A673 (cell line): ENCODE measurements at regions not wholly inside any gene's neighbourhood (a gene's known extent, or its start where the extent isn't known, plus 50 kb on each side); places are given as distances from the start of the nearest gene placed in this dataset.

Experiments used
- BruUV-seq: library from RNA; stranded (reverse); fragments of 400-500 nt; replicated peaks from 2 replicates; lab custom pipeline; 2021; lab: Mats Ljungman, UMichigan
- CTCF ChIA-PET: fragments of 300-600 bp; sonication (Branson Sonifier 250); formaldehyde crosslinking; loops from one replicate; lab custom pipeline; 2022; ENCODE audit warnings: antibody characterized with exemption; lab: Charles Lee
- POLR2A ChIA-PET: fragments of 300-600 bp; sonication (Branson Sonifier 250); formaldehyde crosslinking; loops from one replicate; lab custom pipeline; 2022; ENCODE audit warnings: antibody characterized with exemption; ENCODE audit not compliant: low non-redundant PET; lab: Charles Lee
- DNase-seq: peaks from one replicate; pipeline ENCODE4 v3.0.0-alpha.2; 2015; ENCODE audit warnings: low spot score
- H3K27ac ChIP-seq: fragments of 200-600 bp; sonication (generic); 2 replicates; pipeline ENCODE4 v1.5.1; 2016; ENCODE audit warnings: mixed run types, low read depth, mild to moderate bottlenecking, mixed read lengths, antibody characterized with exemption, low read length; ENCODE audit not compliant: poor library complexity, severe bottlenecking
- H3K27me3 ChIP-seq: fragments of 200-600 bp; sonication (generic); replicated peaks from 2 replicates; pipeline ENCODE4 v1.6.1; 2017; ENCODE audit warnings: mixed run types, low read depth, mild to moderate bottlenecking, mixed read lengths, antibody characterized with exemption, low read length; ENCODE audit not compliant: insufficient read depth, poor library complexity
- H3K36me3 ChIP-seq: fragments of 200-600 bp; sonication (generic); 2 replicates; pipeline ENCODE4 v1.6.1; 2016; ENCODE audit warnings: mixed run types, mild to moderate bottlenecking, mixed read lengths, antibody characterized with exemption, low read length; ENCODE audit not compliant: insufficient read depth, poor library complexity, severe bottlenecking
- H3K4me1 ChIP-seq: fragments of 200-600 bp; sonication (generic); 2 replicates; pipeline ENCODE4 v1.6.1; 2017; ENCODE audit warnings: mixed run types, mild to moderate bottlenecking, mixed read lengths, antibody characterized with exemption, low read length; ENCODE audit not compliant: insufficient read depth, poor library complexity, severe bottlenecking
- H3K4me3 ChIP-seq: fragments of 200-600 bp; sonication (generic); 2 replicates; pipeline ENCODE4 v1.5.1; 2016; ENCODE audit warnings: low read depth, mixed run types, mild to moderate bottlenecking, mixed read lengths, low read length; ENCODE audit not compliant: poor library complexity, severe bottlenecking
- H3K9me3 ChIP-seq: fragments of 200-600 bp; sonication (generic); 2 replicates; pipeline ENCODE4 v1.6.1; 2016; ENCODE audit warnings: mixed run types, low read depth, mild to moderate bottlenecking, mixed read lengths, antibody characterized with exemption, low read length; ENCODE audit not compliant: poor library complexity, severe bottlenecking
- EZH2 ChIP-seq: fragments of 200-600 bp; sonication (generic); IDR thresholded peaks from 2 replicates; pipeline ENCODE4 v1.6.1; 2017; ENCODE audit warnings: borderline replicate concordance, low read depth, mild to moderate bottlenecking, mixed read lengths, antibody characterized with exemption, low read length; ENCODE audit not compliant: poor library complexity, severe bottlenecking
- intact Hi-C: fragments of 100-400 bp; cut with micrococcal nuclease; formaldehyde crosslinking; loops from one replicate; pipeline ENCODE4 v1.10.0; 2022; ENCODE audit not compliant: unreplicated experiment
- TF ChIP-seq, protein P1 (sequence below): fragments of 300-800, 200-600 bp; sonication (generic); conservative IDR thresholded peaks from 2 replicates; pipeline ENCODE4 v1.5.1; 2017; ENCODE audit warnings: low read depth, mild to moderate bottlenecking, antibody characterized with exemption, low read length, moderate library complexity, mixed read lengths

DNA sequence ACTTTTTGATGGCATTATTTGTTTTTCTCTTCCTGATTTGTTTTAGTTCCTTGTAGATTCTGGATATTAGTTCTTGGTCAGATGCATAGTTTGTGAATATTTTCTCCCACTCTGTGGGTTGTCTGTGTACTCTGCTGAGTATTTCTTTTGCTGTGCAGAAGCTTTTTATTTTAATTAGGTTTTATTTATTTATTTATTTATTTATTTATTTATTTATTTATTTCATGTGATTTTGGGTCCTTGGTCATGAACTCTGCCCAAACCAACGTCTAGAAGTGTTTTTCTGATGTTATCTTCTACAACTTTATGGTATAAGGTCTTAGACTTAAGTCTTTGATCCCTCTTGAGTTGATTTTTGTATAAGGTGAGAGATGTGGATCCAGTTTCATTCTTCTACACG, 292.2 kb downstream of the CDH7 start:
- H3K27ac ChIP-seq: no peak overlapping the region
- H3K4me1 ChIP-seq: no peaks in the 10 kb centered on the region
- ChIA-PET CTCF (no interaction called here), POLR2A (no interaction called here)
- TF ChIP-seq EZH2: no peak
- TF ChIP-seq, protein P1, sequence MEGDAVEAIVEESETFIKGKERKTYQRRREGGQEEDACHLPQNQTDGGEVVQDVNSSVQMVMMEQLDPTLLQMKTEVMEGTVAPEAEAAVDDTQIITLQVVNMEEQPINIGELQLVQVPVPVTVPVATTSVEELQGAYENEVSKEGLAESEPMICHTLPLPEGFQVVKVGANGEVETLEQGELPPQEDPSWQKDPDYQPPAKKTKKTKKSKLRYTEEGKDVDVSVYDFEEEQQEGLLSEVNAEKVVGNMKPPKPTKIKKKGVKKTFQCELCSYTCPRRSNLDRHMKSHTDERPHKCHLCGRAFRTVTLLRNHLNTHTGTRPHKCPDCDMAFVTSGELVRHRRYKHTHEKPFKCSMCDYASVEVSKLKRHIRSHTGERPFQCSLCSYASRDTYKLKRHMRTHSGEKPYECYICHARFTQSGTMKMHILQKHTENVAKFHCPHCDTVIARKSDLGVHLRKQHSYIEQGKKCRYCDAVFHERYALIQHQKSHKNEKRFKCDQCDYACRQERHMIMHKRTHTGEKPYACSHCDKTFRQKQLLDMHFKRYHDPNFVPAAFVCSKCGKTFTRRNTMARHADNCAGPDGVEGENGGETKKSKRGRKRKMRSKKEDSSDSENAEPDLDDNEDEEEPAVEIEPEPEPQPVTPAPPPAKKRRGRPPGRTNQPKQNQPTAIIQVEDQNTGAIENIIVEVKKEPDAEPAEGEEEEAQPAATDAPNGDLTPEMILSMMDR: no peak
- no peak overlapping the region for H3K4me3 ChIP-seq
- BruUV-seq: no TSS peak
- intact Hi-C loops: no loop called here
- H3K9me3 ChIP-seq: no peaks in the 10 kb centered on the region
- no peaks in the 10 kb centered on the region for H3K36me3 ChIP-seq
- no peaks in the 10 kb centered on the region for H3K27me3 ChIP-seq
- no peak for DNase-seq

DNA sequence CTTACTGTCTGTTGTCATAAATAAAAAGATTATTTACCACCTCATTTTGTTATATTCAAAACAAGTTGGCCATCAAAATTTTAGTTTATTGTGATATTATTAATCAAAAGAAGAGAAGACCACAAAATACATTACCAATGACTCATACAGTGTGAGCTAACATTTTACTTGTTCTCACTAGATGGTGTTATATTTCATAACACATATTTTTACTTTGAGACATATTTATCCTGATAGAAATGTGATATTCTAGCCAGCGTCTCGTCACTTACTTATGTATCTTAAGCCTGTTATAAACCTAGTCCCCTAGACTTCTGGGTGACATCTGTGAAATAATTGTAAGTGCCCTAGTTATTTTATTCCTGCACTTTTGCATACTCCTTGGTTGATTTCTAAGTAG, 263.2 kb downstream of the CDH7 start:
- no peak overlapping the region for H3K4me3 ChIP-seq
- ChIA-PET POLR2A (no interaction called here), CTCF (no interaction called here)
- H3K36me3 ChIP-seq: no peaks in the 10 kb centered on the region
- no peak overlapping the region for H3K27ac ChIP-seq
- no peaks in the 10 kb centered on the region for H3K27me3 ChIP-seq
- BruUV-seq: no TSS peak
- intact Hi-C loops: no loop called here
- no peaks in the 10 kb centered on the region for H3K9me3 ChIP-seq
- no peak for TF ChIP-seq EZH2
- TF ChIP-seq, protein P1: no peak
- H3K4me1 ChIP-seq: no peaks in the 10 kb centered on the region
- DNase-seq: no peak

DNA sequence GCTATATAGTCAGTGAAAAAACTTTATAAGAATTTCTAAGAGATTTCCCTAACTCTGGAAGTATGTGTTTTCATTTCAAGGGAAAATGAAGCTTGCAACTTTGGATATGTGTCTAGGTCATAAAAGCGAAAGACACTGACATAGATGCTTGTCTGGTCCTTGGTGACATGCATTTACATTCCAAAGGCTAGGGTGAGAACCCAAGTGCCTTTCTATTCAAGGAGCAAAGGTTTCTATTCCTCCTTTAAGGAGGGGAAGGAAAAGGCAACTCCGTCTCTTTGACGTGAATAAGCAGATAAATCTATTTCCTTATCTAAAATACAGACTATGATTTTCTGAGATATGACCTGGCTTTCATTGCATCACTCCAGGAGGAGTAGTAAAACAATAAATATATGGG, 261.1 kb downstream of the CDH7 start:
- ChIA-PET CTCF (no interaction called here), POLR2A (no interaction called here)
- no peaks in the 10 kb centered on the region for H3K4me1 ChIP-seq
- no peak overlapping the region for H3K4me3 ChIP-seq
- no peaks in the 10 kb centered on the region for H3K9me3 ChIP-seq
- H3K27ac ChIP-seq: no peak overlapping the region
- H3K36me3 ChIP-seq: no peaks in the 10 kb centered on the region
- no TSS peak for BruUV-seq
- no peaks in the 10 kb centered on the region for H3K27me3 ChIP-seq
- no peak for DNase-seq
- TF ChIP-seq, protein P1: no peak
- no peak for TF ChIP-seq EZH2
- intact Hi-C loops: no loop called here
